ENCODE measurements at regions not wholly inside any gene's neighbourhood (a gene's known extent, or its start where the extent isn't known, plus 50 kb on each side); places are given as distances from the start of the nearest gene placed in this dataset.

GRCh38 chr22:49139492-49140151, 688.1 kb downstream of the BRD1 start:
- TF ChIP-seq STAT1 (IDR thresholded peaks at IDR 0.05; ENCODE audit: unreplicated experiment) (no peak), CTCF (conservative IDR thresholded peaks at IDR 0.05; ENCODE audit: low read depth in 2 of 2) (no peak), POLR2AphosphoS5 (IDR thresholded peaks at IDR 0.05; ENCODE audit: low read depth) (no peak), EZH2 (IDR thresholded peaks at IDR 0.05; ENCODE audit: low read depth, unreplicated experiment) (no peak), CREB1 (CRISPR knock-in tag; IDR thresholded peaks at IDR 0.05; ENCODE audit: low read depth) (no peak), REST (IDR thresholded peaks at IDR 0.05; ENCODE audit: unreplicated experiment) (no peak), JUNB (IDR thresholded peaks at IDR 0.05; ENCODE audit: unreplicated experiment) (no peak), NANOG (IDR thresholded peaks at IDR 0.05; ENCODE audit: borderline replicate concordance) (no peak), ZNF331 (CRISPR knock-in tag; IDR thresholded peaks at IDR 0.05; ENCODE audit: low read depth) (no peak)

Data from GM23338 (cell line).